ENCODE measurements at regions not wholly inside any gene's neighbourhood (a gene's known extent, or its start where the extent isn't known, plus 50 kb on each side); places are given as distances from the start of the nearest gene placed in this dataset.

GRCh38 chr2:126748188-126748760 lies 92.3 kb downstream of the GYPC start:
- DNase-seq = no peak

- no peak for DNase-seq
These were observed 93.1 kb downstream of the GYPC start for GRCh38 chr2:126748929-126749518.

- DNase-seq = no peak
These were observed 93.6 kb downstream of the GYPC start for GRCh38 chr2:126749537-126749936.

GRCh38 chr2:126750506-126750905 lies 94.5 kb downstream of the GYPC start:
- DNase-seq = no peak

- DNase-seq = no peak
These were observed 95.5 kb downstream of the GYPC start for GRCh38 chr2:126751477-126751876.

- DNase-seq = no peak
These were observed 96.9 kb downstream of the GYPC start for GRCh38 chr2:126752876-126753275.

- DNase-seq = no peak
These were observed 97.7 kb downstream of the GYPC start for GRCh38 chr2:126753501-126754212.

- DNase-seq = no peak
These were observed 98.5 kb downstream of the GYPC start for GRCh38 chr2:126754240-126755004.

GRCh38 chr2:126756125-126756524 lies 100.2 kb downstream of the GYPC start:
- no peak for DNase-seq

GRCh38 chr2:126761256-126761980 lies 105.5 kb downstream of the GYPC start:
- DNase-seq = no peak

GRCh38 chr2:126761981-126762878 lies 106.3 kb downstream of the GYPC start:
- peak; percentile 39 for DNase-seq

GRCh38 chr2:126764686-126765265 lies 108.8 kb downstream of the GYPC start:
- DNase-seq = no peak

- no peak for DNase-seq
These were observed 109.4 kb downstream of the GYPC start for GRCh38 chr2:126765395-126765794.

- no peak for DNase-seq
These were observed 110.5 kb downstream of the GYPC start for GRCh38 chr2:126766295-126766968.

GRCh38 chr2:126766969-126767296 lies 111.0 kb downstream of the GYPC start:
- no peak for DNase-seq

- no peak for DNase-seq
These were observed 113.2 kb downstream of the GYPC start for GRCh38 chr2:126769118-126769517.

- DNase-seq = no peak
These were observed 114.5 kb downstream of the GYPC start for GRCh38 chr2:126770466-126770865.

- no peak for DNase-seq
These were observed 115.1 kb downstream of the GYPC start for GRCh38 chr2:126771094-126771493.

GRCh38 chr2:126771501-126772195 lies 115.7 kb downstream of the GYPC start:
- no peak for DNase-seq

GRCh38 chr2:126774290-126774689 lies 118.3 kb downstream of the GYPC start:
- DNase-seq = no peak
